Immature natural killer cell (primary cell): ENCODE measurements at regions not wholly inside any gene's neighbourhood (a gene's known extent, or its start where the extent isn't known, plus 50 kb on each side); places are given as distances from the start of the nearest gene placed in this dataset.

Source experiments
- DNase-seq, 3 donors: peaks; one replicate each; pipeline ENCODE4 v3.0.0; 2022; ENCODE audit warnings: mixed read lengths in 1 of 3
- H3K27ac Mint-ChIP-seq, 6 donors: one replicate each; pipeline ENCODE4 v1.8.0; 2020; ENCODE audit warnings: mixed read lengths in 6 of 6, mild to moderate bottlenecking in 5 of 6, inconsistent platforms in 4 of 6, moderate library complexity in 3 of 6
- H3K27me3 Mint-ChIP-seq, 3 donors: one replicate each; pipeline ENCODE4 v1.8.0; 2020 to 2021; ENCODE audit warnings: low read depth in 3 of 3, mild to moderate bottlenecking in 3 of 3, mixed read lengths in 3 of 3, moderate library complexity in 3 of 3, inconsistent platforms in 1 of 3
- H3K36me3 Mint-ChIP-seq, 3 donors: one replicate each; pipeline ENCODE4 v1.8.0; 2020; ENCODE audit warnings: mixed read lengths in 3 of 3, inconsistent platforms in 2 of 3, mild to moderate bottlenecking in 2 of 3
- H3K4me1 Mint-ChIP-seq, 2 donors: one replicate each; pipeline ENCODE4 v1.8.0; 2020; ENCODE audit warnings: inconsistent platforms in 2 of 2, mild to moderate bottlenecking in 2 of 2, mixed read lengths in 2 of 2, moderate library complexity in 1 of 2
- H3K4me3 Mint-ChIP-seq, 5 donors: one replicate each; pipeline ENCODE4 v1.8.0; 2020; ENCODE audit warnings: mild to moderate bottlenecking in 5 of 5, mixed read lengths in 5 of 5, inconsistent platforms in 3 of 5, moderate library complexity in 3 of 5
- H3K9me3 Mint-ChIP-seq, 6 donors: one replicate each; pipeline ENCODE4 v1.8.0; 2020; ENCODE audit warnings: mild to moderate bottlenecking in 6 of 6, mixed read lengths in 6 of 6, inconsistent platforms in 4 of 6, moderate library complexity in 3 of 6

GRCh38 chr12:126309278-126309677 lies 1244.0 kb downstream of the AACS start:
- no peak for DNase-seq
- H3K27ac Mint-ChIP-seq = no peak overlapping the region
- no peaks in the 10 kb centered on the region for H3K27me3 Mint-ChIP-seq
- H3K36me3 Mint-ChIP-seq = no peaks in the 10 kb centered on the region
- no peaks in the 10 kb centered on the region for H3K4me1 Mint-ChIP-seq
- H3K4me3 Mint-ChIP-seq = no peak overlapping the region
- H3K9me3 Mint-ChIP-seq = peaks cover 2 to 22% (median 7%) of the 10 kb centered on the region in 6 donors

GRCh38 chr12:126312457-126312856 lies 1247.2 kb downstream of the AACS start:
- Mint-ChIP-seq H3K27ac (no peak overlapping the region), H3K36me3 (no peaks in the 10 kb centered on the region), H3K9me3 (peaks cover 2 to 12% (median 6%) of the 10 kb centered on the region in 6 donors), H3K4me3 (no peak overlapping the region), H3K27me3 (no peaks in the 10 kb centered on the region), H3K4me1 (no peaks in the 10 kb centered on the region)
- no peak for DNase-seq

GRCh38 chr12:126316411-126316810 lies 1251.2 kb downstream of the AACS start:
- DNase-seq = no peak
- Mint-ChIP-seq H3K9me3 (peaks cover 0 to 5% (median 0%) of the 10 kb centered on the region in 6 donors), H3K27ac (no peak overlapping the region), H3K4me1 (no peaks in the 10 kb centered on the region), H3K27me3 (no peaks in the 10 kb centered on the region), H3K4me3 (no peak overlapping the region), H3K36me3 (no peaks in the 10 kb centered on the region)

DNA sequence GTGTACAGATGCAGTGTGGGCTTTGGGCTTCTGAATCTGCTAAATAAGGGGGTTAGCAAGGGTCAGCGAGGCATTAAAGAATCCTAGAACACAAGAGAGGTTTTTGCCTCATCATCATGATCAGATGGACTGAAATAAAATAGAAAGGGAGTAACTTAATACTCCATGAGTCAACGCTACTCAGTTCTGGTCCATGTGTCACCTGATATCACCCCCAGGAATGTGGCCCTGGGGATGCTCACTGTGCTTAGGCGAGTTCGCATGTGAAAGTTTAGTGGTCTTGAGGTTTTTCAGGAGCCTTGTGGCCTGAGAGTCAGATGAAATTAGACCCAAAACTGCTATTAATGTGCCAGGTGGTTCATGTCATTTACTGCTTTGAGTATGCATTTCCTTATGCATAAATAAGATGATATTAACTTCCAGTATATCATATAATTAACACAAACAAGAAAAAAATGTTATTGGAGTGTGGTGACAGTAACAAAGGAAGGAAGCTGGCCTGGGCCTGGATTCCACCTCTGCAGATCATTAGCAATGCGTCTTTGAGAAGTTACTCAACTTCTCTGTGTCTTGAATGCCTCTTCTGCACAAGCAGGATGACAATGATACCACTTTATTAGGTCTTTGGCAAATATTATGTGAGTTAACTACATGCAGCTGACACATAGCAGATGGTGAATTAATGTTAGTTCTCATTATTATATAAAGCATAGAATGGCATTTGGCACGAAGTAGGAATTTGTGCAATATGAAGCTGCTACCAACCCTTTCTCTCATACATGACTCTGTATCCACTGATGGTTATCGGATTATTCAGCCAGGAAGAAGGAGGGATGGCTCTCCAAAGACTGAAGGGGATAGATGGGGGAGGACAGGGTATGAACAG lies 1272.6 kb downstream of the AACS start:
- Mint-ChIP-seq H3K27me3 (peaks cover 0 to 2% (median 0%) of the 10 kb centered on the region in 3 donors), H3K36me3 (no peaks in the 10 kb centered on the region), H3K9me3 (peaks cover 4 to 36% (median 8%) of the 10 kb centered on the region in 6 donors), H3K4me1 (no peaks in the 10 kb centered on the region), H3K4me3 (no peak overlapping the region), H3K27ac (no peak overlapping the region)
- DNase-seq = no peak

GRCh38 chr12:126342866-126343265 lies 1277.6 kb downstream of the AACS start:
- H3K27ac Mint-ChIP-seq = no peak overlapping the region
- H3K9me3 Mint-ChIP-seq = peaks cover 5 to 46% (median 7%) of the 10 kb centered on the region in 6 donors
- H3K27me3 Mint-ChIP-seq = peaks cover 0 to 2% (median 0%) of the 10 kb centered on the region in 3 donors
- DNase-seq = no peak
- H3K4me3 Mint-ChIP-seq = no peak overlapping the region
- no peaks in the 10 kb centered on the region for H3K36me3 Mint-ChIP-seq
- no peaks in the 10 kb centered on the region for H3K4me1 Mint-ChIP-seq

GRCh38 chr12:126343321-126343720 lies 1278.1 kb downstream of the AACS start:
- H3K27ac Mint-ChIP-seq = no peak overlapping the region
- peaks cover 5 to 46% (median 8%) of the 10 kb centered on the region in 6 donors for H3K9me3 Mint-ChIP-seq
- no peaks in the 10 kb centered on the region for H3K4me1 Mint-ChIP-seq
- no peak overlapping the region for H3K4me3 Mint-ChIP-seq
- H3K27me3 Mint-ChIP-seq = peaks cover 0 to 2% (median 0%) of the 10 kb centered on the region in 3 donors
- no peak for DNase-seq
- no peaks in the 10 kb centered on the region for H3K36me3 Mint-ChIP-seq

GRCh38 chr12:126346087-126346486 lies 1280.9 kb downstream of the AACS start:
- no peaks in the 10 kb centered on the region for H3K4me1 Mint-ChIP-seq
- no peak overlapping the region for H3K4me3 Mint-ChIP-seq
- H3K27me3 Mint-ChIP-seq = no peaks in the 10 kb centered on the region
- no peak overlapping the region for H3K27ac Mint-ChIP-seq
- DNase-seq = no peak
- peaks cover 2 to 34% (median 8%) of the 10 kb centered on the region in 6 donors for H3K9me3 Mint-ChIP-seq
- H3K36me3 Mint-ChIP-seq = no peaks in the 10 kb centered on the region

DNA sequence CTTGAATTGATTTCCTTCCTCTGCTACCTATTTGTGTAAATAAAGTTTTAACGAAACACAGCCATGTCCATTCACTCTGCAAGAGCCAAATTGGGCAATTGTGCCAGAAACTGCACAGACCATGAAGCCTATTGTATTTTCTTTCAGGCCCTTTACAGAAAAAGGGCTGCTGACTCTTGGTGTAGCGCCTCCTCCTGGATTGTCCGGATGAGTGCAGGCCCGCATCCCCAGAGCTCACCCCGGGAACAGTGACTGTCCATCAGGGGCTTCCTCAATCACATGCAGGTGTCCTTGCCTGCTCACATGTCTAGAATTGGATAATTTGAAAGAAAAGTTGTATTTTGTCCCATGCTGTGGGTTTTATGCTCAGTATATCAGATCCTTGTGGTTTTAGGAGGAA lies 1282.2 kb downstream of the AACS start:
- H3K36me3 Mint-ChIP-seq = no peaks in the 10 kb centered on the region
- peaks cover 0 to 34% (median 6%) of the 10 kb centered on the region in 6 donors for H3K9me3 Mint-ChIP-seq
- H3K27me3 Mint-ChIP-seq = no peaks in the 10 kb centered on the region
- DNase-seq = no peak
- no peak overlapping the region for H3K27ac Mint-ChIP-seq
- no peak overlapping the region for H3K4me3 Mint-ChIP-seq
- H3K4me1 Mint-ChIP-seq = no peaks in the 10 kb centered on the region

- no peaks in the 10 kb centered on the region for H3K4me1 Mint-ChIP-seq
- DNase-seq = no peak
- no peak overlapping the region for H3K4me3 Mint-ChIP-seq
- peaks cover 0 to 1% (median 0%) of the 10 kb centered on the region in 3 donors for H3K27me3 Mint-ChIP-seq
- peaks cover 2 to 32% (median 9%) of the 10 kb centered on the region in 6 donors for H3K9me3 Mint-ChIP-seq
- H3K27ac Mint-ChIP-seq = no peak overlapping the region
- H3K36me3 Mint-ChIP-seq = no peaks in the 10 kb centered on the region
Observed at GRCh38 chr12:126349383-126349782, 1284.1 kb downstream of the AACS start.

- H3K4me1 Mint-ChIP-seq = no peaks in the 10 kb centered on the region
- H3K27ac Mint-ChIP-seq = no peak overlapping the region
- no peak for DNase-seq
- peaks cover 2 to 17% (median 9%) of the 10 kb centered on the region in 6 donors for H3K9me3 Mint-ChIP-seq
- H3K4me3 Mint-ChIP-seq = no peak overlapping the region
- peaks cover 0 to 1% (median 0%) of the 10 kb centered on the region in 3 donors for H3K27me3 Mint-ChIP-seq
- no peaks in the 10 kb centered on the region for H3K36me3 Mint-ChIP-seq
Observed at GRCh38 chr12:126353604-126354003, 1288.4 kb downstream of the AACS start.

DNA sequence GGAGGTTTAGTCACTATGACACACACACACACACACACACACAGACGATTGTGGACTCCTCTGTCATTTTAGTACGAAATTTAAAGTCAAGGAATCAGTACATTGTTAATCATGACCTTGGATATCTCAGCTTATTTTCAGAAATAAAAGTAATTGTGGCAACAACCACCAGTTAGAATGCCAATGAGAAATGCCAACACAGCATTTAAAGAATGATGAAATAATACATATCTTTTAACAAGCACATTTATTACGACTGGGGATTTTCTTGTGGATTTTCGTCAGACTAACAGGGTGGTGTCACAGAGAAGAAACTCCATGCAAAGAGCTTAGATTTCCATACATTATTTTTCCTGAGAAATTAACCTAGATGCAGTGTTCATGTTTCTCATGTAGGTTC lies 1289.4 kb downstream of the AACS start:
- Mint-ChIP-seq H3K4me3 (no peak overlapping the region), H3K27ac (no peak overlapping the region), H3K36me3 (no peaks in the 10 kb centered on the region)

DNA sequence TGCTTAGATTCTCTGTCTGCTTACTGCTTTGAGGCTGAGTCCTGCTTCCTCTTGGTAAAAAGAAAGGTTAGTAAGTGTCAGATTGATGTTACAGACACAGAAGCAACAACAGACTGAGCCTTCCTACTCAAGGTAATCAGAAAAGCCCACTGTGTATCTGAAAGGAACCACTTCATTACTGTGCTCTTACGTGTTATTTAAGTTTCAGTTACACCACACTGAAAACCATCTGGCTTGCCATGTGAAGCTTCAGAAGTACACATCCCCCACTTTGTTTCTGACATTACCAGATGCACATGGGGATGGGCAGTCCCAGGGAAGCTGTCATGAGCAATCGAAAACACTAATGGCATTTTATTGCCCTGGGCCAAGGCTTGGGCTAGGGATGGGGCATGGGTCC lies 1290.1 kb downstream of the AACS start:
- H3K27me3 Mint-ChIP-seq = peaks cover 0 to 1% (median 0%) of the 10 kb centered on the region in 3 donors
- H3K27ac Mint-ChIP-seq = no peak overlapping the region
- DNase-seq = no peak
- peaks cover 2 to 26% (median 11%) of the 10 kb centered on the region in 6 donors for H3K9me3 Mint-ChIP-seq
- H3K4me3 Mint-ChIP-seq = no peak overlapping the region
- no peaks in the 10 kb centered on the region for H3K4me1 Mint-ChIP-seq
- no peaks in the 10 kb centered on the region for H3K36me3 Mint-ChIP-seq

More for the DNA sequence above, 1289.4 kb downstream of the AACS start:
- H3K9me3 Mint-ChIP-seq = peaks cover 2 to 21% (median 11%) of the 10 kb centered on the region in 6 donors
- DNase-seq = no peak
- peaks cover 0 to 1% (median 0%) of the 10 kb centered on the region in 3 donors for H3K27me3 Mint-ChIP-seq
- H3K4me1 Mint-ChIP-seq = no peaks in the 10 kb centered on the region

DNA sequence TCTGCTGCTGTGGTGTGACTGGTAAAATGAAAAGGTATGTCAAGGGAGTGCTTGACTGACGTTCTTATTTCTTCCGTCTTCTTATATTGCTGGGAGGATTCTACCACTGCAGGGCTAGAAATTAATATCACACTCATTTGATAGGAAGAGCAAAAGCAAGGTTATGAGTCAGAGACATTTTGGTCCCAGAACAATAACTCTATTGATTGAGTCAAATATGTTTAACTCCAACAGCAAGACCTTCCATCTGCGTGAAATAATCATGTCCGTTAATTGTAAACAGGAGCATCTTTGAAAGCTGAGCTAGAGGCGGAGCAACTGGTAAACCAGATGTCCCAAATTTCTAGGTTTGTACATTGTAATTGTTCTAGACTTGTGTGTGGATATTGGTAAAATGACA lies 1293.6 kb downstream of the AACS start:
- Mint-ChIP-seq H3K27me3 (peaks cover 0 to 3% (median 1%) of the 10 kb centered on the region in 3 donors), H3K4me1 (no peaks in the 10 kb centered on the region), H3K27ac (no peak overlapping the region), H3K36me3 (no peaks in the 10 kb centered on the region), H3K9me3 (peaks cover 3 to 35% (median 9%) of the 10 kb centered on the region in 6 donors), H3K4me3 (no peak overlapping the region)
- no peak for DNase-seq

DNA sequence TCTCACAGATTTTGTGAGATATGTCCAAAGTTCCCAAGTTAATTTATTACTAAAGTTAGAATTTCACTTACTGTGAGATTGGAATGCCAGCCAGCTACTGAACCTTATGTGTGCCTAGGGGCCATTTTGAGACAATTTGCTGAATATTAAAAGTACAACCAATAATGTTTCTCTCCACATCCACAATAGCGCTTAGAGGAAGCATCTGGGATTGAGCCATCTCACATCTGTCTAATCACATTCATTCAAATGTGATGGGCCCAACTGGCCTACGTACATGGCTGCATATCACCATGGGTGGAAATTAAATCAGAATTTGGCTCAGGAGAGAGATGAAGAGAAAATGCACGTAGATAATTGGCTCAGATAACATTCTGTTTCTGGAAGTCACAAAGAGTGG lies 1294.0 kb downstream of the AACS start:
- Mint-ChIP-seq H3K27me3 (peaks cover 0 to 3% (median 0%) of the 10 kb centered on the region in 3 donors), H3K36me3 (no peaks in the 10 kb centered on the region), H3K4me3 (no peak overlapping the region), H3K4me1 (no peaks in the 10 kb centered on the region), H3K27ac (no peak overlapping the region), H3K9me3 (peaks cover 3 to 31% (median 8%) of the 10 kb centered on the region in 6 donors)
- DNase-seq = no peak
